ENCODE measurements at regions not wholly inside any gene's neighbourhood (a gene's known extent, or its start where the extent isn't known, plus 50 kb on each side); places are given as distances from the start of the nearest gene placed in this dataset.

DNA sequence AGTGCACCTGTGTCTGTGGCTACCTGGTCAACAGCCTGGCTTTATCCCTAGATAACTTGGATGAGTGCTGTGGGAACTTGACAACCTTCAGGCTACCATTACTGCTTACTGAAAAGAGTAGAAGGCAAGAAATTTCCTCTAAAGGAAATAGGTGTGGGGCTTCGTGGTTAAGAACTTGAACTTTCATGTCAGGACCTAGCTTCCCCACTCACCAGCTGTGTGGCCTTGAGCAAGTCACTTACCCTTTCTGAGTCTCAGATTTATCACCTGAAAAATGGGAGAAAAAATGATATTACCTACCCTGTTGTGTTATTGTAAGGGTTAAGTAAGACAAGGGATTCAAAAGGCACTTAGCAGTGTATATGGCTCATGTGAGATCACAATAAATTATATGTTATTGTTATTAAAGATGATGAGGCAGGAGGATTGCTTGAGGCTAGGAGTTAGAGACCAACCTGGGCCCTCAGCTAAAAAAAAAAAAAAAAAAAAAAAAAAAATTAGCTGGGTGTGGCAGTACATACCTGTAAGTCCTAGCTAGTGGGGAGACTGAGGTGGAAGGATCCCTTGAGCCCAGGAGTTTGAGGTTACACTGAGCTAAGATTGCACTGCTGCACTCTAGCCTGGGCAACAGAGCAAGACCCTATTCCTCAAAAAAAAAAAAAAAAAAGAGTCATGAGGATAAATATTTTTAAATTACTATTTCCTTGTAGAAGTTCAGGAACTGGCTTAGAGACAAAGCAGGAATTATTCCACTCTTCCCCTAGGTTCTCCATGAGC lies 97.0 kb upstream of the SPRY4 start:
- TF ChIP-seq EP300 (conservative IDR thresholded peaks at IDR 0.05; ENCODE audit: poor library complexity, severe bottlenecking) (no peak), RAD21 (conservative IDR thresholded peaks at IDR 0.05) (no peak), MXI1 (conservative IDR thresholded peaks at IDR 0.05; ENCODE audit: poor library complexity, severe bottlenecking) (no peak), EZH2 (IDR thresholded peaks at IDR 0.05; ENCODE audit: borderline replicate concordance, insufficient read depth, low read length, poor library complexity, severe bottlenecking) (no peak), SMC3 (conservative IDR thresholded peaks at IDR 0.05; ENCODE audit: poor library complexity) (no peak), POLR2AphosphoS5 (IDR thresholded peaks at IDR 0.05) (no peak)
- TF ChIP-seq, protein P1, sequence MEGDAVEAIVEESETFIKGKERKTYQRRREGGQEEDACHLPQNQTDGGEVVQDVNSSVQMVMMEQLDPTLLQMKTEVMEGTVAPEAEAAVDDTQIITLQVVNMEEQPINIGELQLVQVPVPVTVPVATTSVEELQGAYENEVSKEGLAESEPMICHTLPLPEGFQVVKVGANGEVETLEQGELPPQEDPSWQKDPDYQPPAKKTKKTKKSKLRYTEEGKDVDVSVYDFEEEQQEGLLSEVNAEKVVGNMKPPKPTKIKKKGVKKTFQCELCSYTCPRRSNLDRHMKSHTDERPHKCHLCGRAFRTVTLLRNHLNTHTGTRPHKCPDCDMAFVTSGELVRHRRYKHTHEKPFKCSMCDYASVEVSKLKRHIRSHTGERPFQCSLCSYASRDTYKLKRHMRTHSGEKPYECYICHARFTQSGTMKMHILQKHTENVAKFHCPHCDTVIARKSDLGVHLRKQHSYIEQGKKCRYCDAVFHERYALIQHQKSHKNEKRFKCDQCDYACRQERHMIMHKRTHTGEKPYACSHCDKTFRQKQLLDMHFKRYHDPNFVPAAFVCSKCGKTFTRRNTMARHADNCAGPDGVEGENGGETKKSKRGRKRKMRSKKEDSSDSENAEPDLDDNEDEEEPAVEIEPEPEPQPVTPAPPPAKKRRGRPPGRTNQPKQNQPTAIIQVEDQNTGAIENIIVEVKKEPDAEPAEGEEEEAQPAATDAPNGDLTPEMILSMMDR (IDR thresholded peaks at IDR 0.05; ENCODE audit: poor library complexity, severe bottlenecking), result no peak
- TF ChIP-seq, protein P2, sequence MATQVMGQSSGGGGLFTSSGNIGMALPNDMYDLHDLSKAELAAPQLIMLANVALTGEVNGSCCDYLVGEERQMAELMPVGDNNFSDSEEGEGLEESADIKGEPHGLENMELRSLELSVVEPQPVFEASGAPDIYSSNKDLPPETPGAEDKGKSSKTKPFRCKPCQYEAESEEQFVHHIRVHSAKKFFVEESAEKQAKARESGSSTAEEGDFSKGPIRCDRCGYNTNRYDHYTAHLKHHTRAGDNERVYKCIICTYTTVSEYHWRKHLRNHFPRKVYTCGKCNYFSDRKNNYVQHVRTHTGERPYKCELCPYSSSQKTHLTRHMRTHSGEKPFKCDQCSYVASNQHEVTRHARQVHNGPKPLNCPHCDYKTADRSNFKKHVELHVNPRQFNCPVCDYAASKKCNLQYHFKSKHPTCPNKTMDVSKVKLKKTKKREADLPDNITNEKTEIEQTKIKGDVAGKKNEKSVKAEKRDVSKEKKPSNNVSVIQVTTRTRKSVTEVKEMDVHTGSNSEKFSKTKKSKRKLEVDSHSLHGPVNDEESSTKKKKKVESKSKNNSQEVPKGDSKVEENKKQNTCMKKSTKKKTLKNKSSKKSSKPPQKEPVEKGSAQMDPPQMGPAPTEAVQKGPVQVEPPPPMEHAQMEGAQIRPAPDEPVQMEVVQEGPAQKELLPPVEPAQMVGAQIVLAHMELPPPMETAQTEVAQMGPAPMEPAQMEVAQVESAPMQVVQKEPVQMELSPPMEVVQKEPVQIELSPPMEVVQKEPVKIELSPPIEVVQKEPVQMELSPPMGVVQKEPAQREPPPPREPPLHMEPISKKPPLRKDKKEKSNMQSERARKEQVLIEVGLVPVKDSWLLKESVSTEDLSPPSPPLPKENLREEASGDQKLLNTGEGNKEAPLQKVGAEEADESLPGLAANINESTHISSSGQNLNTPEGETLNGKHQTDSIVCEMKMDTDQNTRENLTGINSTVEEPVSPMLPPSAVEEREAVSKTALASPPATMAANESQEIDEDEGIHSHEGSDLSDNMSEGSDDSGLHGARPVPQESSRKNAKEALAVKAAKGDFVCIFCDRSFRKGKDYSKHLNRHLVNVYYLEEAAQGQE (IDR thresholded peaks at IDR 0.05; ENCODE audit: borderline replicate concordance), result no peak

Measured in neural cell (in vitro differentiated cells).